OCI-M2 (cell line): ENCODE measurements at regions not wholly inside any gene's neighbourhood (a gene's known extent, or its start where the extent isn't known, plus 50 kb on each side); places are given as distances from the start of the nearest gene placed in this dataset.

ENCODE experiments used
- DNase-seq: peaks from one replicate; lab custom pipeline; 2025; ENCODE audit not compliant: unreplicated experiment; lab: John Stamatoyannopoulos, UW

DNA sequence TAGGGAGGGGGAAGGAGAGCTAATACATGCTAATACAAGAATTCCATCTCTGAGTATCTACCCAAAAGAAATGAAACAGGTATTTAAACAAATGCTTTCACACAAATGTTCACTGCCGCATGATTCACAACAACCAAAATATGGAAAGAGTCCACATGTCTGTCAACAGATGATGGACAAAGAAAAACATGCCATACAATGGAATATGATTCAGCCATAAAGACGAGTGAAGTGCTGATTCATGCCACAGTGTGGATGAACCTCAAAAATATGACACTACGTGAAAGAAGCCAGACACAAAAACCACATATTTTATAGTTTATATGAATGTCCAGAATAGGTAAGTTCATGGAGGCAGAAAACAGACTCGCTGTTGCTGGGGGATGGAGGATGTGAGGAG lies 321.4 kb downstream of the FOXL1 start:
- no peak for DNase-seq

DNA sequence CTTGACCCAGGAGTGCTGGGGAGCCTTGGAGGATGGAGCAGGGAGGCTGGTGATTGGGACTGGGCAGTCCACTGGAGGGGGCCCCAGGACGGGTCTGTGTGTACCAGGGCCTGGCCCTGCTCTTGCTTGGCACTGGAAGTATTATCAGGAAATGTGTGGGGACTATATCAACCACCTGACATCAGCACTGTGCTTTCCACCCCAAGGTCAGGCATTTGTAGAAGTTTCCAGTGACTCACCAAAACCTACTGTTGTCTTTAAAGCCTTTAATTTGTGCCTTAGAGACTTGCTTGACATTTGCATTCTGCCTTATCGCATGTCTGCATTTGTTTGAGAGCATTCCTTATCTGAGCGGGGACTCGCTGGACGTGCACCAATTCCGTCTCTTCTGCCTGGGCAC lies 323.1 kb downstream of the FOXL1 start:
- DNase-seq = no peak

DNA sequence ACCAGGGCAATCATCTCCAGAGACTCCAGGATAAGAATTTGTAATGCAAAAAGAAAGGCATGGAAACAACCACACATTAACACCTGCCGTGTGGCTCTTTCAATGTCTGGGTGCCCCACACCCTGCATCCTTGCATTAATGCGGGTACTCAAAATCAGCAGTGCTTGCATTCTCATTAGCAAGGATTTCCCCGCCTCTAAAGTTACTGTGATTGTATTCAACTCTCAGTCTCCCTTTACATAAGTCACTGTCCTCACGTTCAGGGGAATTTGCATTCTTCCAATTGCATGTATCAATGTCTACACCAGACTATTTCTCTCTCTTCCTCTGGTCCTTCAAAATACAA lies 324.3 kb downstream of the FOXL1 start:
- no peak for DNase-seq

DNA sequence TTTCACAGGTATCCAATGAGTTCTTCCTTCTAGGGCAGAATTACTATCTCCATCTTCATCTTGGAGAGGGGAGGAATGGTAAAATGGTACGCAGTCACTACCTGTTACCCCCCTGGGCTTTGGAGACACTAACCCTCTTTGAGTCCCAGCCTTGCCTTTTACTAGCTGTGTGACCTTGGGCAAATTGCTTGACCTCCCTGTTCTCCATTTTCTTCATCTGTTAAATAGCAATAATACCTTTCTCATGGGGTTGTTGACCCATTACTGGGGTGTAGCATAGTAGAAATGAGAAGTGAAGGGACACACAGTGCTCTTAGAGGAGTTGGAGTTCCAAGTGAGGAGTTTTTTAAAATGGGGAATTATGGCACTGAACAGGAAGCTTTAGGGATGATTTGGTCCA lies 324.7 kb downstream of the FOXL1 start:
- DNase-seq = no peak

GRCh38 chr16:86905302-86905701 lies 327.0 kb downstream of the FOXL1 start:
- no peak for DNase-seq

DNA sequence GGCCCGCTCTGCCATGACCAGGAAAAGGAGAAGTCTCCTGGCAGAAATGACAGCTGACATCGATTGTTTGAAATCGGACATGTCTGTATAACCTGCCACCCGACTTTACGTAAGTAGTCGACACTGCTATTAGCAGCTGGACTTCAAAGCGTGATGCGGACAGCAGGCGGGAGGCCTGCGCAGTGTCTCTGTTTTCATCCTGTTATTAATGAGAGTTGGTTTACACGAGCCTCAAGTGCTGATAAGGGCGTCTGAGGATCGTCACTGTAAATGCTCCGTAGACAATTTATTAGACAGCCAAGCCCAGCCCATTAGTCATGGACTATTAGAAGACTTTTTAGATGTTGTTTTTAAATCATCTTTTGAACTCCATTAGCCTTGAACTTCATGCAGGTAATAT lies 328.3 kb downstream of the FOXL1 start:
- DNase-seq = no peak

DNA sequence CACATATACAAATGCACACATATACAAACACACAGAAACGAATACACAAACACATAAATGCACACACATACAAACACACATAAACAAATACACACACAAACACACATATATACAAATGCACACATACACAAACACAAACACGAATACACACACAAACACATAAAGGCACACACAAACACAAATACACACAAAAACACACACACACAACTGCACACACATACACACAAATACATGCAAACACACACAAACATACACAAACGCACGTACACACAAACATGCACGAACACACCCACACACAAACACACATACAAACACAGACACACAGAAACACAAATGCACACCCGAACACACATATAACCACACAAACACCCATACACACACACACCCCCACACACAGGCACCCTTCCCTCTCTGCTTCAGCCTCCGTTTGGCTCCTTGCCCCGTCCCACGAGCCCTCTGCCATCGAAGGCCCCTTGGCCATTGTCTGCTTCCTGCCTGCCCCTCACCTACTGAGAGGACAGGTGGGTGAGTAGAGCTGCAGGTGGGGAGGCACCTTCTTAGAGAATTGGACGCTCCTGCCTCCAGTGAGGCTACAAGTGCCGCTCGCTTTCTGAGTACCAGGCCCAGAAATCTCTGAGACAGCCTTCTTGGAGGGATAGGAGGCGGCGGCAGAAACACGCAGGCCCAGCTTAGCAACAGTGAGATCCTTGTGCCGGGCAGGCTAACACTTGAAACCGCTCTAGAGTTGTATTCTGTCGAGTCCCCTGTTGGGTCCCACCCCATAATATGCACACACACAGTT lies 331.2 kb downstream of the FOXL1 start:
- no peak for DNase-seq

DNA sequence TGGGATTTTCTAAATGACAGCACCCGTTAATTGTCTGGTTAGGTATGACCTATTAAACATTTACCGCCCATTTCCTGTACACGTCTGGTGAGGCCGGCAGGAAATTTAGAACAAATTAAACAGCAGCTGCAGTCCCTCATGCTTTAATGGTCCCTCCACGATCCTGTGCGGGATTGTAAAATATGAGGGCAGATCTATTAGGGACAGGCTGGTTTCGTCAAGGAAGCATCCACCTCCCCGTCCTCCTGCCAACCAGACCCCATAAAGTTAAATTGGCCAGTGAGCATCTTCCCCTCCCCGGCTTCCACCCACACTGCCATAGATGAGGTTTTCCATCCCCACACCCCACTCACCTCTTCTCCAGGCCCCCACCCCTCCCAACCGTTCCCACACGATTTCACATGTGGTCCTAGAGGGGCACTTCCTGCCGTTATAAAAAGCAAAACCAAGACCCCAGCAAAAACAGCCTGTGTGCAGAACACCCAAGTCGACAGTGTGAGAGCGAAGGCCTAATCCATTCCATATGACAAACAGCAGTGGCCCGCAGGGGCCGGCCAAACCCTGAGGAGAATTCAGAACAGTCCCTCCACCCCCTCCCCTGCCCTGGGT lies 331.9 kb downstream of the FOXL1 start:
- DNase-seq = no peak

GRCh38 chr16:86911437-86911958 lies 333.1 kb downstream of the FOXL1 start:
- no peak for DNase-seq

GRCh38 chr16:86913886-86914285 lies 335.5 kb downstream of the FOXL1 start:
- no peak for DNase-seq

- DNase-seq = no peak
These were observed 336.7 kb downstream of the FOXL1 start for GRCh38 chr16:86914876-86915717.

DNA sequence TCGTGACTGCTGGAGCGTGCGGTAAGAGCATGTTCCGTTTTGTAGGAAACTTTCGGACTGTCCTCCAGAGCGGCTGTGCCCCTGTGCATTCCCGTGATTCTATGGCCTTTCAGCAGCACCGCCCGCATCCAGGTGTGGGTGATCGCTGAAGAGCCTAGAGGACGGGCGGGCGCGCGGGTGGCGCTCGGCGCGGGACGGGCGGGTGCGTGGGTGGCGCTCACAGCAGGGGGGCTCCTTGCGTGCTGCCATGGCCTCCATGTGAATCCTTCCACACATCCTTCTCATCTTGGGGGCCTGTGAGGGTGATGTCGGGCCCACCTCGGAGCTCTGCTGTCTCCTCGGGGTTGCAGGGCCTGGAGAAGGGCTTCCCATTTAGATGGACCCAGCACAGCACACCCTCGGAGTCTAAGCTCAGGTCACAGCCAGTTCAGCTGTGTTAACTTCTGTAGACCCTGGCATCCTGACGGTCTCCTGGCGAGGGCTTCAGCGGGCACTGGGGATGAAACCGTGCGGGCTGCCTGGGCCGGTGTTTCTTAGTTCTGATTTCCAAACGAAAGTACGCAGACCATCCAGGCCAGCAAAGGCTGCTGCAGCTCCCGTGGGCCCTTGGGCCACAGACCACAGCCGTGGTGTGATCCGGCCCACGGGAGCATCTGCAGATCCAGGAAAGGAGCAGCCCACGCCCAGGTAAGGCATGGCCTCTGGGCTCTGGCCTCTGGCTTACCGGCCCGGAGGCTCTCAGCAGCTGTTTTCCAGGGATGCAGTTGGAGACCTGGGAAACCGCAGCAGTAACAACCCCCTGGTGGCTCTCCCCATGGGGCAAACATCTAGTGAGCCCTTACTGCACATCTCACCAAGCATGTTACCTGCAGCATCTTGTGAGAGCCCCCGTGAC lies 339.4 kb downstream of the FOXL1 start:
- no peak for DNase-seq

DNA sequence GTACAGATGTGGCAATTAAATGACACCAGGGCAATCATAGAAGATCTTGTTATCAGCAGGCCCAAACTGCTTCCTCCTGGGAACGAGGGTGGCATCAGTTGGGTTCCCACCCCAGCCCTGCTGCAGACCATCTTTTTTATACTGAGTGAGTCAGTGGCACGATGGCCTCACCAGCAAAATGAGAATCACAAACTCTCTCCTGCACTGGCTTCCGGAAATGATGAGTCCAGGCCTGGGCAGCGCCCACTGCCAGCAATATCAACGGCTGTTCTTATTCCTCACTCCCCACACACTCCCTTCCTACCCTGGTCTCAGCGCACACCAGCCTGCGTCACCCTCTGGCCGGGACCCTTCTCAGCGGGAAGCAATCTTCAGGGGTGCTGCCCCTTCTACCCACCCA lies 340.3 kb downstream of the FOXL1 start:
- no peak for DNase-seq

DNA sequence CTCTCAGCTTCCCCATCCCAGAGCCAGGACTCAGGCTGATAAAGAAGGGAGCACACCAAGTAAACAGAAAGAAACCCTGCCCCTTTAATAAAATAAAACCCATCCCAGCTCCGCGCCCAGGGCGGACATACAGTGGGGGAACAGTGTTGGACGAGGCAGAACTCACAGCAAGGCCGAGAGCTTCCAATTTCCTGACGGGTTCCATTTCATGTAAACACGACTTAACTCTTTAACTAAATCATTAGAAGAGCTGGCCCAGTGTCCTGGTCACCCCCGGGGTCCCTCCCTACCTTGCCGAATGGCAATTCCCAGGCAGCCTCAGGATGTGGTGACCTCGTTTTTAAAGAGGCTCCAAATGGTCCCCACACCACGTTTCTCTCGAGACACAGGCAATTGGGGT lies 340.7 kb downstream of the FOXL1 start:
- no peak for DNase-seq

DNA sequence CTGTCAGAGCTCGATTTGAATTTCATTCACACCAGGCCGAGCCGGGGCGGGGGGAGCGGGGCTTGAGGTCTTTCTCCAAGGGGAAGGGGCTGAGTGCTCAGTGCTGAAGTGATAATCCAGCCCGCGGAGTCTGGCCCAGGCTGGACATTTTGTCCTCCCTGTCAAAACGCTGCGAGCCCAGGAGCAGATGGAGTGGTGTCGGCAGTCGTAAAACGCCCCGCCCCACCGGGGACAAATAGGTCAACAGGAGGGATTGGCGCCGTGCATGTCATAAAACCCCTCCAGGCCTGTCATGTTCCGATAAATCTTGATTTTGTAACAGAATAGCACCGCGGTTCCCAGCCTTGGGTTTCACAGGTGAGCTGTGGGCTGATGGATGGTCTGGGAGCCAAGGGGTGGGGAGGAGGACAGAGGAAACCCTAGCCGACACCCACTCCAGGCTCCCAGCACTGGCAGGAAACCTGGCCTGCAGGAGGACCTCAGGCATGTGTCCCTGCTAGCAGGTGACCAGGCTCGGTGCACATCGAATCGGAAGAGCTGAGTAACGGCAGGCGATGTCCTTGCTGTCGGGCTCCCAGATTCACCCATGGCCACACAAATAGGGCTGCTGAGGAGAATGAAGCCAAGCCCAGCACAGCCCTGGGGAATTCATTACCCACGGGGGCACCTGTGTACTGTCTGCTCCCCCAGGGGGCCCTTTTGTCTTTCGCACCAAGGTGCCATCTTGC lies 341.4 kb downstream of the FOXL1 start:
- no peak for DNase-seq

DNA sequence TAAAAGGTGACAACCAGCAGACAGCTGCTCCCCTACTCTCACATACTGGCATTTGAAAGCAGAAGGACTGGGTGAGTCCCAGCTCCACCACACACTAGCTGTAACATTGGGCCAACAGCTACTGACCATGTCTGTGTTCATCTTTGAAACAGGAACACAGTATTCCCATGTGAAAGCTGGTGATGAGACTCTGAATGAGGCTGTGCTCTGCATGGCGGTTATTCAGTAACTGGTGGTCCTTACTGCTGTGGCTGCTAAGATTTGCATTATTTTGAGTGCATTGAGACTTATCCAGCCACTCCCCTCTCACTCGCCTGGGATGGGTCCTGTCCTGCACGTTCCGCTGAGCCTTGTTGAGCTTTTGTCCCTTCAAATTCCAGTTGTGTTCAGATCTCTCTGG lies 342.9 kb downstream of the FOXL1 start:
- DNase-seq = no peak

GRCh38 chr16:86922311-86922710 lies 344.0 kb downstream of the FOXL1 start:
- DNase-seq = no peak

DNA sequence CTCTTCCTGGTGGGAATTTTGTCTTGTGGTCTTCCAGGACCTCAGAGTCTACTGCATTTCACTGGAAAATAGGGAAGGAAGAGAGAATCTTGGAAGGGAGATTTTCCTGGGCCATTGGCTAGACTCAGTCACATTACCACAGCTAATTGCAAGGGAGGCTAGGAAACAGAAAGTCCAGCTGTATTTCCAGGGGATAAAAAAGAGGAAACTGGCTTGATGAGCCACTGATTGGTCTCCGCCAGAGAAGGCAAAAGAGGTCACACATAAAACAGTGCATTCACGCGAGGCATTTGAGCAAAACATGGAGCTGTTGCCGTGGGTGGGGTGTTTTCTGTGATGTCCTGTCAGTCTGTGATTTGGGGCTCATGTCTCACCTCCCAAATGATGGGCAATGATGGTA lies 345.3 kb downstream of the FOXL1 start:
- DNase-seq = no peak

DNA sequence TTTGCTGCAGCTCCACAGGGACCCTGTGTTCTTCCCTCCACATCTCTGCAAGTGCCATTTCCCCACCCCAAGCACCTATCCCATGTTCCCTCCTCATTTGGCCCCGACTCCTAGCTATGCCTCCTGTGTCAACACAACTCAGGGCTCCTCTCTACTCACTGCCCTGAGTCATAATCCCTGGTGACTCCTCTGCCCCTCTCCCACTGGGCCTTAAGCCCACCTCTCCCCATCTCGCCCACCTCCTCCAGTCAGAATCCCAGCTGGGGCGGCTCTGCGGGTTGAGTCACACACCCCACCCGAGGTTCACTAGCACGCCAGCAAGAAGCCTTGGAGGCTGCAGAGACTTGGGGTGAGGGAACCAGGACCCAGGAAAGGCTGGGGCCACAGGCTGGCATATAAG lies 346.2 kb downstream of the FOXL1 start:
- no peak for DNase-seq
